Loucy (cell line): ENCODE measurements at regions not wholly inside any gene's neighbourhood (a gene's known extent, or its start where the extent isn't known, plus 50 kb on each side); places are given as distances from the start of the nearest gene placed in this dataset.

Source experiments
- H2AFZ ChIP-seq: fragments of 200-600 bp; sonication (generic); 2 replicates; pipeline ENCODE4 v1.6.0; 2016; ENCODE audit warnings: antibody characterized with exemption, mild to moderate bottlenecking, low read length, moderate library complexity
- H3F3A ChIP-seq: fragments of 200-600 bp; 2 replicates; pipeline ENCODE4 v1.6.0; 2016; ENCODE audit warnings: antibody characterized with exemption, low read depth, mild to moderate bottlenecking
- H3K27me3 ChIP-seq: fragments of 200-600 bp; sonication (generic); 2 replicates; pipeline ENCODE4 v1.6.1; 2014; ENCODE audit warnings: low read length, mild to moderate bottlenecking; ENCODE audit not compliant: insufficient read depth, poor library complexity, severe bottlenecking
- H3K36me3 ChIP-seq: fragments of 200-600 bp; sonication (generic); 2 replicates; pipeline ENCODE4 v1.6.1; 2016; ENCODE audit warnings: low read length; ENCODE audit not compliant: insufficient read depth
- H3K4me1 ChIP-seq: fragments of 200-600 bp; sonication (generic); 2 replicates; pipeline ENCODE4 v1.5.1; 2014; ENCODE audit warnings: low read length, mild to moderate bottlenecking; ENCODE audit not compliant: insufficient read depth, poor library complexity, severe bottlenecking
- H3K4me2 ChIP-seq: fragments of 200-600 bp; sonication (generic); 2 replicates; pipeline ENCODE4 v1.6.0; 2014; ENCODE audit warnings: antibody characterized with exemption, low read length, low read depth, mild to moderate bottlenecking; ENCODE audit not compliant: poor library complexity, severe bottlenecking
- H3K4me3 ChIP-seq: fragments of 200-600 bp; sonication (generic); 2 replicates; pipeline ENCODE4 v1.5.1; 2014; ENCODE audit warnings: low read length, mild to moderate bottlenecking, mixed read lengths; ENCODE audit not compliant: poor library complexity, severe bottlenecking
- H3K79me2 ChIP-seq: fragments of 200-600 bp; sonication (generic); 2 replicates; pipeline ENCODE4 v1.6.1; 2014; ENCODE audit warnings: low read length; ENCODE audit not compliant: insufficient read depth
- H3K9ac ChIP-seq: fragments of 200-600 bp; sonication (generic); 2 replicates; pipeline ENCODE4 v1.6.0; 2014; ENCODE audit warnings: mild to moderate bottlenecking, low read depth, low read length, moderate library complexity; ENCODE audit not compliant: poor library complexity, severe bottlenecking
- H3K9me2 ChIP-seq: fragments of 200-600 bp; sonication (generic); replicated peaks from 2 replicates; pipeline ENCODE4 v1.6.1; 2016; ENCODE audit warnings: low read depth, low read length, mixed read lengths
- H3K9me3 ChIP-seq: fragments of 200-600 bp; sonication (generic); 2 replicates; pipeline ENCODE4 v1.6.1; 2014; ENCODE audit warnings: mild to moderate bottlenecking, antibody characterized with exemption, low read length, low read depth; ENCODE audit not compliant: insufficient read depth
- H4K20me1 ChIP-seq: fragments of 200-600 bp; sonication (generic); 2 replicates; pipeline ENCODE4 v1.6.0; 2014; ENCODE audit warnings: antibody characterized with exemption, low read length, mild to moderate bottlenecking; ENCODE audit not compliant: insufficient read depth, poor library complexity, severe bottlenecking
- CTCF ChIP-seq: fragments of 200-600 bp; sonication (generic); conservative IDR thresholded peaks from 2 replicates; pipeline ENCODE4 v1.5.1; 2014; ENCODE audit warnings: mild to moderate bottlenecking, antibody characterized with exemption, low read length
- EZH2phosphoT487 ChIP-seq: fragments of 200-600 bp; IDR thresholded peaks from 2 replicates; pipeline ENCODE4 v1.6.1; 2018; ENCODE audit warnings: antibody characterized with exemption, mild to moderate bottlenecking, moderate library complexity, borderline replicate concordance

- no peaks in the 10 kb centered on the region for H3K27me3 ChIP-seq
- H2AFZ ChIP-seq = no peak overlapping the region
- H3K79me2 ChIP-seq = no peaks in the 10 kb centered on the region
- no peak overlapping the region for H3K4me3 ChIP-seq
- no peak overlapping the region for H3K4me2 ChIP-seq
- H3F3A ChIP-seq = no peaks in the 10 kb centered on the region
- H3K4me1 ChIP-seq = no peaks in the 10 kb centered on the region
- no peaks in the 10 kb centered on the region for H3K9me2 ChIP-seq
- TF ChIP-seq CTCF = no peak
- no peak for TF ChIP-seq EZH2phosphoT487
- no peaks in the 10 kb centered on the region for H3K36me3 ChIP-seq
- H3K9me3 ChIP-seq = no peaks in the 10 kb centered on the region
- H4K20me1 ChIP-seq = no peaks in the 10 kb centered on the region
- no peak overlapping the region for H3K9ac ChIP-seq
Measured at GRCh38 chr13:60959427-60959826, 456.2 kb downstream of the PCDH20 start.

GRCh38 chr13:60957816-60958215 is 457.8 kb downstream of the PCDH20 start:
- Histone ChIP-seq H3K4me2 (no peak overlapping the region), H3K9me3 (no peaks in the 10 kb centered on the region), H3K4me1 (no peaks in the 10 kb centered on the region), H3F3A (no peaks in the 10 kb centered on the region), H3K27me3 (no peaks in the 10 kb centered on the region), H3K9ac (no peak overlapping the region), H2AFZ (no peak overlapping the region), H3K9me2 (no peaks in the 10 kb centered on the region; the same call in 1 of the 2 replicates), H3K4me3 (no peak overlapping the region), H3K79me2 (no peaks in the 10 kb centered on the region), H3K36me3 (no peaks in the 10 kb centered on the region), H4K20me1 (no peaks in the 10 kb centered on the region)
- TF ChIP-seq EZH2phosphoT487 = no peak
- no peak; the same call in 1 of the 2 replicates for TF ChIP-seq CTCF

- Histone ChIP-seq H3K9ac (no peak overlapping the region), H2AFZ (no peak overlapping the region), H3K4me3 (no peak overlapping the region), H3K27me3 (no peaks in the 10 kb centered on the region), H3K9me2 (no peaks in the 10 kb centered on the region), H3F3A (no peaks in the 10 kb centered on the region), H3K79me2 (no peaks in the 10 kb centered on the region), H3K9me3 (no peaks in the 10 kb centered on the region), H3K36me3 (no peaks in the 10 kb centered on the region), H3K4me2 (no peak overlapping the region), H4K20me1 (no peaks in the 10 kb centered on the region), H3K4me1 (no peaks in the 10 kb centered on the region)
- TF ChIP-seq EZH2phosphoT487 (no peak), CTCF (no peak)
Measured at GRCh38 chr13:60945396-60945795, 470.3 kb downstream of the PCDH20 start.
